ENCODE measurements at regions not wholly inside any gene's neighbourhood (a gene's known extent, or its start where the extent isn't known, plus 50 kb on each side); places are given as distances from the start of the nearest gene placed in this dataset.

DNA sequence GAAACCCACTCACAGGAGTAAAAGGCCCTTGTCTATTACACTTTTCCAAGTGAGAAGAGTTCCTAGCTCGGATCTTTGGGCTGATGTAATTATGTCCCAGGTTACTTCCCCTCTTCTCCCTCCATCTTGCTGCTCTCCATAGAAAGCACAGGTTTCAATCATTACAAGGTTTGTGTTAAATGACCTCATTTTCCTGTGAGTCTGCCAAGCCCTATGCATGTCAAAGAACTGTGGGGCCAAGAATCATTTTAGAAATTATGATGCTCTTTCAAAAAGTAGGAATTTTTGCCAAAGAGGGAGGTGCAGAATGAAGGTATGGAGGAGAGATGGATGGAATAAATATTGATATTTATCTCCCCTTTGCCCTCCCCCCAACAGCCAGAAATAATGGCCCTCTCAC is 129.3 kb upstream of the TPM1 start:
- TF ChIP-seq RAD21 (IDR thresholded peaks at IDR 0.05) = no peak
- TF ChIP-seq GABPA (IDR thresholded peaks at IDR 0.05 in 1 of 2, conservative IDR thresholded peaks at IDR 0.05 in 1 of 2) = no peak
- TF ChIP-seq, protein P1, sequence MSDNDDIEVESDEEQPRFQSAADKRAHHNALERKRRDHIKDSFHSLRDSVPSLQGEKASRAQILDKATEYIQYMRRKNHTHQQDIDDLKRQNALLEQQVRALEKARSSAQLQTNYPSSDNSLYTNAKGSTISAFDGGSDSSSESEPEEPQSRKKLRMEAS (IDR thresholded peaks at IDR 0.05) = no peak
- TF ChIP-seq, protein P2, sequence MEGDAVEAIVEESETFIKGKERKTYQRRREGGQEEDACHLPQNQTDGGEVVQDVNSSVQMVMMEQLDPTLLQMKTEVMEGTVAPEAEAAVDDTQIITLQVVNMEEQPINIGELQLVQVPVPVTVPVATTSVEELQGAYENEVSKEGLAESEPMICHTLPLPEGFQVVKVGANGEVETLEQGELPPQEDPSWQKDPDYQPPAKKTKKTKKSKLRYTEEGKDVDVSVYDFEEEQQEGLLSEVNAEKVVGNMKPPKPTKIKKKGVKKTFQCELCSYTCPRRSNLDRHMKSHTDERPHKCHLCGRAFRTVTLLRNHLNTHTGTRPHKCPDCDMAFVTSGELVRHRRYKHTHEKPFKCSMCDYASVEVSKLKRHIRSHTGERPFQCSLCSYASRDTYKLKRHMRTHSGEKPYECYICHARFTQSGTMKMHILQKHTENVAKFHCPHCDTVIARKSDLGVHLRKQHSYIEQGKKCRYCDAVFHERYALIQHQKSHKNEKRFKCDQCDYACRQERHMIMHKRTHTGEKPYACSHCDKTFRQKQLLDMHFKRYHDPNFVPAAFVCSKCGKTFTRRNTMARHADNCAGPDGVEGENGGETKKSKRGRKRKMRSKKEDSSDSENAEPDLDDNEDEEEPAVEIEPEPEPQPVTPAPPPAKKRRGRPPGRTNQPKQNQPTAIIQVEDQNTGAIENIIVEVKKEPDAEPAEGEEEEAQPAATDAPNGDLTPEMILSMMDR (IDR thresholded peaks at IDR 0.05; ENCODE audit: low read depth, low read length, missing input control) = no peak
- TF ChIP-seq NR2F2 (IDR thresholded peaks at IDR 0.05) = no peak
- no peak for TF ChIP-seq EGR1 (IDR thresholded peaks at IDR 0.05; ENCODE audit: low read depth in 2 of 2)
- TF ChIP-seq FOXA1 (IDR thresholded peaks at IDR 0.05) = no peak
- TF ChIP-seq, protein P3, sequence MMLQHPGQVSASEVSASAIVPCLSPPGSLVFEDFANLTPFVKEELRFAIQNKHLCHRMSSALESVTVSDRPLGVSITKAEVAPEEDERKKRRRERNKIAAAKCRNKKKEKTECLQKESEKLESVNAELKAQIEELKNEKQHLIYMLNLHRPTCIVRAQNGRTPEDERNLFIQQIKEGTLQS (IDR thresholded peaks at IDR 0.05) = no peak
- no peak for TF ChIP-seq JUND (IDR thresholded peaks at IDR 0.05)
- TF ChIP-seq HNF4A (conservative IDR thresholded peaks at IDR 0.05) = no peak

Measured in liver (tissue), 3 donors.